ENCODE measurements at regions not wholly inside any gene's neighbourhood (a gene's known extent, or its start where the extent isn't known, plus 50 kb on each side); places are given as distances from the start of the nearest gene placed in this dataset.

GRCh38 chrX:1103360-1103759 lies 109.1 kb downstream of the CRLF2 start:
- TF ChIP-seq POLR2A (IDR thresholded peaks at IDR 0.05; ENCODE audit: low read length) = no peak
- no peak for TF ChIP-seq PHF8 (IDR thresholded peaks at IDR 0.05; ENCODE audit: borderline replicate concordance, low read depth)
- no peak for TF ChIP-seq E2F6 (IDR thresholded peaks at IDR 0.05; ENCODE audit: borderline replicate concordance, low read depth)
- no peak for TF ChIP-seq SMC3 (IDR thresholded peaks at IDR 0.05)
- no peak for TF ChIP-seq JUN (IDR thresholded peaks at IDR 0.05)
- no peak for TF ChIP-seq RARB (CRISPR knock-in tag; IDR thresholded peaks at IDR 0.05)
